Esophagus (tissue), 2 donors: ENCODE measurements at regions not wholly inside any gene's neighbourhood (a gene's known extent, or its start where the extent isn't known, plus 50 kb on each side); places are given as distances from the start of the nearest gene placed in this dataset.

Source experiments
- H3K27ac ChIP-seq, 2 donors: one replicate each; pipeline ENCODE4 v1.5.1; 2013; ENCODE audit warnings: low read depth in 2 of 2, mild to moderate bottlenecking in 2 of 2, inconsistent platforms in 1 of 2, low read length in 1 of 2, moderate library complexity in 1 of 2
- H3K27me3 ChIP-seq, 2 donors: one replicate each; pipeline ENCODE4 v1.6.1; 2013; ENCODE audit warnings: low read length in 2 of 2, control low read depth in 1 of 2, mild to moderate bottlenecking in 1 of 2; ENCODE audit not compliant: insufficient read depth in 2 of 2, control insufficient read depth in 1 of 2
- H3K36me3 ChIP-seq, 2 donors: one replicate each; pipeline ENCODE4 v1.6.1; 2013; ENCODE audit warnings: low read length in 1 of 2; ENCODE audit not compliant: control insufficient read depth in 2 of 2, insufficient read depth in 2 of 2
- H3K4me1 ChIP-seq, 2 donors: one replicate each; pipeline ENCODE4 v1.6.1; 2013; ENCODE audit warnings: low read length in 1 of 2; ENCODE audit not compliant: control insufficient read depth in 2 of 2, insufficient read depth in 2 of 2
- H3K4me3 ChIP-seq, 2 donors: one replicate each; pipeline ENCODE4 v1.5.1; 2013; ENCODE audit warnings: low read length in 2 of 2, mild to moderate bottlenecking in 2 of 2, low read depth in 1 of 2, moderate library complexity in 1 of 2
- H3K9me3 ChIP-seq, 2 donors: one replicate each; pipeline ENCODE4 v1.6.1; 2013; ENCODE audit warnings: mild to moderate bottlenecking in 2 of 2, low read depth in 1 of 2, low read length in 1 of 2, moderate library complexity in 1 of 2; ENCODE audit not compliant: control insufficient read depth in 2 of 2, insufficient read depth in 1 of 2
- WGBS, 2 donors: extraction: QIAGEN DNeasy Blood & Tissue Kit; methylation state at CpG; one replicate each; pipeline ENCODE4 v1.1.7; 2013; 5-methylcytosine and 5-hydroxymethylcytosine counted together
- donor health status: healthy with polysubstance abuse.
- donor health status: Bipolar disorder and iron deficiency.

DNA sequence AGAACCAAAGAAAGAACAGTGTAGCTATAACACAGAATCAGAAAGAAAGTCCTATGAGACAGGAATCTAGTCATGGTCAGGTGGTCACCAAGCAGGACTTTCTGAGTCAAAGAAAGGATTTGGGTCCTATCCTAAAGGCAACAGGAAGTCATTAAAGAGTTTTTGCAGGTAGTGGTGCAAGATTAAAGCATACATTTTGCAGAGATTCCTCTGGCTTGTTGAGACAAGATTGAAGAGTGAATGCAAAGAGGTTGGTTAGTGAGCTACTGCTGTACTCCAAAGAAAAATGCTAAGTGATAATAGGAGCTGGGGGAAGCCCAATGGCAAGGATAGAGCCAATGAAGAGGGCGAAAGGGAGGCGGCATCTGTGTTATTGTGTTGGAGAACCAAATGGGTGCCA is 300.5 kb upstream of the KIF2A start:
- Histone ChIP-seq H3K27ac (no peak overlapping the region), H3K36me3 (no peaks in the 10 kb centered on the region), H3K9me3 (no peaks in the 10 kb centered on the region), H3K4me1 (no peaks in the 10 kb centered on the region), H3K4me3 (no peak overlapping the region), H3K27me3 (no peaks in the 10 kb centered on the region)
- 94% methylated on average over 2 of the region's 2 CpGs for WGBS, 2 donors

GRCh38 chr5:62007457-62007856 is 298.5 kb upstream of the KIF2A start:
- Histone ChIP-seq H3K4me1 (no peaks in the 10 kb centered on the region), H3K4me3 (no peak overlapping the region), H3K9me3 (no peaks in the 10 kb centered on the region), H3K36me3 (no peaks in the 10 kb centered on the region), H3K27ac (no peak overlapping the region), H3K27me3 (peaks cover 0 to 3% of the 10 kb centered on the region in 2 donors)
- WGBS, 2 donors = 76 to 78% methylated on average over 3 of the region's 3 CpGs

DNA sequence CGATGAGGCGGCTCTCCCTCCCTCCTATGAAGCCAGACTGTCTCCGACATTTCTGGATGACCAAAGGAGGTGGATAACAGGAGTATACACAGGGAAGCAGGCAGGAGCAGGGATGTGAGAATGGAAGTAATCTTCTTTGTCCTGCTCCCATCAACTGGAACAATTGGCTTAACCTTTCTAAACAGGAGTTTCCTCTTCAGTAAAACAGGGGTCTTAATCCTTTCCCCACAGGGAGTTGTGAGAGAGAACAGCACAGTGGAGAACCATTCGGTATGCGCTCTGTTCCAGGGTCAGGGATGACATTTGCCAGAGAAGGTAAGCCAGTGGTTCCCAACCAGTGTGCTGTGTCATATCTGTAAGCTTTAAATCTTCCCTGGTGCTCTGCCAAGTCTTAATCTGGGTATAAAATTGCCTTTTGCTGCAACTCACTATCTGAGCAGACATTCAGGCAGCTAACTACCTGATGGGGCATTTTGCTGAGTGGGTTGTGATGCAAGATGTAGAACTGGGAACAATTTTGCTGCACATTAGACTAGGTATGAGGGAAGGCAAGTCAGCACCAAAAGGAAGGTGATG is 294.8 kb upstream of the KIF2A start:
- Histone ChIP-seq H3K27ac (no peak overlapping the region), H3K27me3 (peaks cover 0 to 3% of the 10 kb centered on the region in 2 donors), H3K36me3 (no peaks in the 10 kb centered on the region), H3K4me3 (no peak overlapping the region), H3K4me1 (no peaks in the 10 kb centered on the region), H3K9me3 (peaks cover 2% of the 10 kb centered on the region in 2 donors)
- 74 to 79% methylated on average over 5 of the region's 5 CpGs for WGBS, 2 donors

- 53 to 61% methylated on average over 1 of the region's 1 CpG for WGBS, 2 donors
- no peak overlapping the region for H3K27ac ChIP-seq
- H3K4me1 ChIP-seq = no peaks in the 10 kb centered on the region
- H3K27me3 ChIP-seq = no peaks in the 10 kb centered on the region
- H3K9me3 ChIP-seq = peaks cover 2 to 4% of the 10 kb centered on the region in 2 donors
- H3K4me3 ChIP-seq = no peak overlapping the region
- H3K36me3 ChIP-seq = no peaks in the 10 kb centered on the region
Measured at GRCh38 chr5:62017092-62017491, 288.9 kb upstream of the KIF2A start.

DNA sequence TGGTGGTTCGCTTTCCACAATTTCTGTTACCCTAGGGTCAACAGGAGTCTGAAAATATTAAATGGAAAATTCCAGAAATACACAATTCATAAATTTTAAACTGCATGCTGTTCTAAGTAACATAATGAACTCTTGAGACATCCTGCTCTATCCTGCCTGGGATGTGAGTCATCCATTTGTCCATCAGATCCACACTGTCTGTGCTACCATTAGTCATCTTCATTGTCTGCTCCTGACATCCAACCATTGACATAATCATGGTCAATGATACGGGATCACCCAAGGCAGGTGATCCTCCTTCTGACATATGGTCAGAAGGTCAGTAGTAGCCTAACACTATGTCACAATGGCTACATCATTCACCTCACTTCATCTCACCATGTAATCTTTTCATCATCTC is 276.7 kb upstream of the KIF2A start:
- Histone ChIP-seq H3K9me3 (no peaks in the 10 kb centered on the region), H3K27me3 (no peaks in the 10 kb centered on the region), H3K27ac (no peak overlapping the region), H3K4me1 (no peaks in the 10 kb centered on the region), H3K36me3 (no peaks in the 10 kb centered on the region), H3K4me3 (no peak overlapping the region)
- 71 to 73% methylated on average over 2 of the region's 2 CpGs for WGBS, 2 donors

GRCh38 chr5:62030326-62030725 is 275.7 kb upstream of the KIF2A start:
- WGBS, 2 donors = 61 to 64% methylated on average over 2 of the region's 2 CpGs

GRCh38 chr5:62038024-62038423 is 268.0 kb upstream of the KIF2A start:
- H3K9me3 ChIP-seq = no peaks in the 10 kb centered on the region
- H3K27me3 ChIP-seq = no peaks in the 10 kb centered on the region
- H3K4me1 ChIP-seq = no peaks in the 10 kb centered on the region
- no peak overlapping the region for H3K4me3 ChIP-seq
- H3K27ac ChIP-seq = no peak overlapping the region
- WGBS, 2 donors = 79 to 91% methylated on average over 1 of the region's 1 CpG
- no peaks in the 10 kb centered on the region for H3K36me3 ChIP-seq

More at GRCh38 chr5:62030326-62030725, 275.7 kb upstream of the KIF2A start:
- no peaks in the 10 kb centered on the region for H3K36me3 ChIP-seq
- H3K27me3 ChIP-seq = no peaks in the 10 kb centered on the region
- no peak overlapping the region for H3K4me3 ChIP-seq
- H3K9me3 ChIP-seq = no peaks in the 10 kb centered on the region
- H3K4me1 ChIP-seq = no peaks in the 10 kb centered on the region
- no peak overlapping the region for H3K27ac ChIP-seq

- no peaks in the 10 kb centered on the region for H3K36me3 ChIP-seq
- 67 to 72% methylated on average over 5 of the region's 5 CpGs for WGBS, 2 donors
- H3K27me3 ChIP-seq = no peaks in the 10 kb centered on the region
Measured at GRCh38 chr5:62041156-62041756, 264.8 kb upstream of the KIF2A start.

DNA sequence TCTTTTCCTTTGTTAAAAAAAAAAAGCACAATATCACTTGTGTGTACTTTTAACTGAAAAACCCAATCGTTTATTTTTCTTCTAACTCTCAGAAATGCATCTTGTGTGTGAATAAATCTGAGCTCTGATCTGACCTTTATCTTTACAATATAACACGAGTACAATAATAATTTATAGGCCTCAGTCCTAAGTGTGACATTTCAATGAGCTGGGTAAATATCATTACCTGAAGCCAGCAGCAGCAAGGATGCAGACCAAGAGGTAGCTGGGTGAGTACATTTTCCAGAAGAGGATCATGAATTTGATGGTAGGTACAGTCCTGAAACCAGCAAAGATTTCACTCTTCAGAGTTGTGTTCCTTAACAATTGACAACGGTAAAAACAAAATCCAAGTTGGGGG is 264.0 kb upstream of the KIF2A start:
- WGBS, 2 donors = 48 to 51% methylated on average over 3 of the region's 3 CpGs
- Histone ChIP-seq H3K27me3 (no peaks in the 10 kb centered on the region), H3K4me1 (no peaks in the 10 kb centered on the region), H3K36me3 (no peaks in the 10 kb centered on the region), H3K9me3 (peaks cover 0 to 3% of the 10 kb centered on the region in 2 donors), H3K4me3 (no peak overlapping the region), H3K27ac (no peak overlapping the region)

More at GRCh38 chr5:62041156-62041756, 264.8 kb upstream of the KIF2A start:
- no peak overlapping the region for H3K4me3 ChIP-seq
- H3K4me1 ChIP-seq = no peaks in the 10 kb centered on the region
- peaks cover 0 to 3% of the 10 kb centered on the region in 2 donors for H3K9me3 ChIP-seq
- no peak overlapping the region for H3K27ac ChIP-seq
